GM13976 (cell line): ENCODE measurements at regions not wholly inside any gene's neighbourhood (a gene's known extent, or its start where the extent isn't known, plus 50 kb on each side); places are given as distances from the start of the nearest gene placed in this dataset.

ENCODE experiments used
- DNase-seq: peaks from one replicate; pipeline ENCODE4 v3.0.0; 2012; ENCODE audit warnings: low spot score
- in situ Hi-C: fragments of 300-500 bp; cut with MboI; formaldehyde crosslinking; loops from one replicate; pipeline ENCODE4 v1.12.0; 2022; ENCODE audit warnings: low sequenced_read_pairs, mixed read lengths, inconsistent platforms; ENCODE audit not compliant: unreplicated experiment
- TF ChIP-seq, protein P1 (sequence below): IDR thresholded peaks from 2 replicates; pipeline ENCODE4 v1.5.1; 2012; ENCODE audit warnings: borderline replicate concordance, mild to moderate bottlenecking; ENCODE audit not compliant: insufficient read depth; ENCODE audit errors: extremely low read depth, missing control alignments, control extremely low read depth

DNA sequence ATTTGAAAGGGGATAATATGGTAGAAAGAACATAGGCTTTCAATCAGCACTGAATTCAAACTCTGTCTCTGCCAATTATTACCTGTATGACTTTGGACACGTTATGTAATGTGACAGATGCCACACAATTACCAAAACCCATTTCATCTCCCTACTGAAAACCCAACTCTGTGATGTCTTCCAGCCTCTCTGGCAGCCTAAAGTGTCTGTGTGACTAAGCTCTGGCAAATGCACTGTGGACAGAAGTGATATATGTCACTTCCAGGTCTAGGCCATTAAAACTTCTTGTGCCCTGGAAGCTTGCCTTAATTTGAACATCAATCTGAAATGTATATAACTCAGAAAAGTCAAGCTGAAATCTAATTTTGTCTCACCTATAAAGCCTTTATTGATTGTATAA is 552.0 kb downstream of the RFC3 start:
- no peak for DNase-seq
- TF ChIP-seq, protein P1, sequence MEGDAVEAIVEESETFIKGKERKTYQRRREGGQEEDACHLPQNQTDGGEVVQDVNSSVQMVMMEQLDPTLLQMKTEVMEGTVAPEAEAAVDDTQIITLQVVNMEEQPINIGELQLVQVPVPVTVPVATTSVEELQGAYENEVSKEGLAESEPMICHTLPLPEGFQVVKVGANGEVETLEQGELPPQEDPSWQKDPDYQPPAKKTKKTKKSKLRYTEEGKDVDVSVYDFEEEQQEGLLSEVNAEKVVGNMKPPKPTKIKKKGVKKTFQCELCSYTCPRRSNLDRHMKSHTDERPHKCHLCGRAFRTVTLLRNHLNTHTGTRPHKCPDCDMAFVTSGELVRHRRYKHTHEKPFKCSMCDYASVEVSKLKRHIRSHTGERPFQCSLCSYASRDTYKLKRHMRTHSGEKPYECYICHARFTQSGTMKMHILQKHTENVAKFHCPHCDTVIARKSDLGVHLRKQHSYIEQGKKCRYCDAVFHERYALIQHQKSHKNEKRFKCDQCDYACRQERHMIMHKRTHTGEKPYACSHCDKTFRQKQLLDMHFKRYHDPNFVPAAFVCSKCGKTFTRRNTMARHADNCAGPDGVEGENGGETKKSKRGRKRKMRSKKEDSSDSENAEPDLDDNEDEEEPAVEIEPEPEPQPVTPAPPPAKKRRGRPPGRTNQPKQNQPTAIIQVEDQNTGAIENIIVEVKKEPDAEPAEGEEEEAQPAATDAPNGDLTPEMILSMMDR = no peak
- in situ Hi-C loops = no loop called here

GRCh38 chr13:34371108-34371507 is 553.2 kb downstream of the RFC3 start:
- in situ Hi-C loops = no loop called here
- TF ChIP-seq, protein P1 = no peak
- DNase-seq = no peak

DNA sequence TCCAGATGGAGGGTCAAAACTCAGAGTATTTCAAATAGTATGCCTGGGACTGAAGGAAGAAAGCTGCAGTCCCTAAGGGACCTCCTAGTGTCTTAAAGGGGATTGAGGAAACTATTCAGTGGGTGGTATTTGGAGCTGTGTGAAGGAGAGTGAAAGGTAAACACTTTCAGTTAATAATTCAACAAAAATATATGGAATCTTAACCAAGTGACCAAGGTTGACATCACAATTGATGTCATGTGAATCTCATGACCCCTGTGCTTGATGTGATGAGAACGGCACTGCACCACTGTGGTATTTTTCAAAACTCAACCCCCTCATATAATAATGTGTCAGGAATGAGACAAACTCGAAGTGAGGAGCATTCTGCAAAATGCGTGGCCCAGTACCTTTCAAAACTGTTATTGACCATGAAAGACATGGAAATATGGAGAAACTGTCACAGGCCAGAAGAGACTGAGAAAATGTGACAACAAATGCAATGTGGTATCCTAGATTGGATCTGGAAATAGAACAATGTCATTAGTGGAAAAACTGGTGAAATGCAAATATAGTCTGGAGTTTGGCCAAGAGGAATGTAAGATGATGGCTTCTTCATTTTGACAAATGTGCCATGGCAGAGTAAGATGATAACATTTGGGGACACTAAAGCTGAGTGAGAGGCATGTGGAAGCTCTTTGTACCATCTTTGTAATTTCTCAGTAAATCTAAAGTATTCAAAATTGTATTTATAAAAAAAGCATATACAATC is 553.9 kb downstream of the RFC3 start:
- in situ Hi-C loops = no loop called here
- TF ChIP-seq, protein P1 = no peak
- no peak for DNase-seq

GRCh38 chr13:34372581-34372980 is 554.6 kb downstream of the RFC3 start:
- TF ChIP-seq, protein P1 = no peak
- no peak for DNase-seq
- in situ Hi-C loops = no loop called here

GRCh38 chr13:34376483-34376882 is 558.5 kb downstream of the RFC3 start:
- in situ Hi-C loops = no loop called here

DNA sequence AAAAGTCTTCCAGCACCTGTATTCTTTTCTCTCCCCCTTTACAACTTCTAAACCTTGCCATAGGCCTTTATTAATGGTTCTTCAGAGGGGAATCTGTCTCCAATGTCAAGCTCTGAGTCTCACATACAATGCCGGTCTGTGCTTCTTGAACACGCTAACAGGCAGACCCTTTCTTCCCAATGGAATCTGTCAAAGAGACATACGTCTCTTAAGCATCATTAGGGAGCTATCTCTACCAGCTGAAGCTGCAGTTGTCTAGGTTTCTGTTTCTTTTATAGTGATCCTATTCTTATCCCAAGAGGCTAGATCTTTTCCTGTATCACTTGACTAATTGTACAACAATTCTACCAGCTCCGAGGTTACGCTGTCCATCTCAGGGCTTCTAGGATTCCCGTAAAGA is 560.8 kb upstream of the NBEA start:
- in situ Hi-C loops = no loop called here
- TF ChIP-seq, protein P1 = no peak
- no peak for DNase-seq

More at GRCh38 chr13:34376483-34376882, 558.5 kb downstream of the RFC3 start:
- TF ChIP-seq, protein P1 = no peak
- DNase-seq = no peak
